ENCODE measurements at regions not wholly inside any gene's neighbourhood (a gene's known extent, or its start where the extent isn't known, plus 50 kb on each side); places are given as distances from the start of the nearest gene placed in this dataset.
A peak's percentile ranks its signal among the peaks of the same experiment; 100 is the strongest.

DNA sequence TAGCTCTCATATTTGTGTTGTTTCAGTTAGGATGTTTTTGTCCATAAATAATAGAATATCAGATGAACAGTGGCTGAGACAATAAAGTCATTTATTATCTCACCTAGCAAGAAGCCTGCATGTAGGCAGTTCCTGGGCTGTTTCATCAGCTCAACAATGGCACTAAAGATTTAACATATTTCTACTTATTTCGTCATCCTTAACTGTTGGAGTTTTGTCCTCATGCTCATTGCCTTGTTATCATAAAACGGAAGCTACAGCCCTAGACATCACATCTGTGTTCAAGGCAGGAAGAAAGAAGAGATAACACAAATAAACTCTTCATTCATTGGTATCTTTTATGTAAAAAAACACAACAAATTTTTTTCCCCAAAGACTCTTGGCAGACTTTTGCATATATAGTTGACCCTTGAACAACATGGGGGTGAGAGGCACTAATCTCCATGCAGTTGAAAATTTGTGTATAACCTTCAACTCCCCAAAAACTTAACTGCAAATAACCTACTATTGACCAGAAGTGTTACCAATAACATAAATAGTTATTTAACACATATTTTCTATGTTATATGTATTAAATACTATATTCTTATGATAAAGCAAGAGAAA, 277.2 kb upstream of the ADRA1B start (continued):
- TF ChIP-seq TCF3 (CRISPR knock-in tag; IDR thresholded peaks at IDR 0.05) (peak; percentile 59), ZNF184 (CRISPR knock-in tag; IDR thresholded peaks at IDR 0.05) (no peak), ZNF347 (CRISPR knock-in tag; IDR thresholded peaks at IDR 0.05; ENCODE audit: low read depth) (no peak), CBX5 (IDR thresholded peaks at IDR 0.05; ENCODE audit: borderline replicate concordance, low read depth) (no peak), BACH1 (tag; IDR thresholded peaks at IDR 0.05) (peak; percentile 43; the same call in 1 of the 2 replicates), CEBPG (CRISPR knock-in tag; IDR thresholded peaks at IDR 0.05) (peak; percentile 93), CEBPG (tag; conservative IDR thresholded peaks at IDR 0.05 in 1 of 2, IDR thresholded peaks at IDR 0.05 in 1 of 2) (peak; percentile 96 to 99), NEUROD1 (IDR thresholded peaks at IDR 0.05; ENCODE audit: borderline replicate concordance, low read depth, low read length, partially characterized antibody) (peak; percentile 53), NONO (IDR thresholded peaks at IDR 0.05; ENCODE audit: low read depth in 2 of 2, low read length in 1 of 2) (no peak), HINFP (tag; conservative IDR thresholded peaks at IDR 0.05; ENCODE audit: low read depth) (no peak), RNF2 (IDR thresholded peaks at IDR 0.05) (peak; percentile 96; the same call in 1 of the 2 replicates), EP300 (IDR thresholded peaks at IDR 0.05; ENCODE audit: low read length) (peak; percentile 99), ZC3H11A (IDR thresholded peaks at IDR 0.05; ENCODE audit: low read depth, low read length) (no peak), ZNF212 (CRISPR knock-in tag; IDR thresholded peaks at IDR 0.05) (no peak), SPI1 (IDR thresholded peaks at IDR 0.05; ENCODE audit: borderline replicate concordance, low read depth, low read length) (no peak), SIRT6 (IDR thresholded peaks at IDR 0.05; ENCODE audit: low read depth, low read length) (no peak), HDAC3 (IDR thresholded peaks at IDR 0.05; ENCODE audit: borderline replicate concordance, partially characterized antibody) (peak; percentile 58), ZNF133 (CRISPR knock-in tag; IDR thresholded peaks at IDR 0.05) (no peak), PCBP1 (IDR thresholded peaks at IDR 0.05; ENCODE audit: low read depth, low read length, poor library complexity, severe bottlenecking) (no peak), ARHGAP35 (IDR thresholded peaks at IDR 0.05; ENCODE audit: partially characterized antibody) (no peak), PTBP1 (IDR thresholded peaks at IDR 0.05; ENCODE audit: low read depth, low read length) (no peak), CREB1 (IDR thresholded peaks at IDR 0.05) (no peak), CREB1 (CRISPR knock-in tag; IDR thresholded peaks at IDR 0.05) (0 out of 2 replicates have a peak, but pooled peaks have one; percentile 36), RBM14 (IDR thresholded peaks at IDR 0.05; ENCODE audit: borderline replicate concordance, insufficient read depth, low read depth, low read length) (no peak), TBL1XR1 (IDR thresholded peaks at IDR 0.05; ENCODE audit: low read length in 2 of 2) (peak in 1 of 2 experiments; percentile 30; a peak in 1 of 4 replicates), ZNF174 (CRISPR knock-in tag; IDR thresholded peaks at IDR 0.05) (no peak), CEBPB (tag; IDR thresholded peaks at IDR 0.05) (peak; percentile 87)
- TF ChIP-seq, protein P1, sequence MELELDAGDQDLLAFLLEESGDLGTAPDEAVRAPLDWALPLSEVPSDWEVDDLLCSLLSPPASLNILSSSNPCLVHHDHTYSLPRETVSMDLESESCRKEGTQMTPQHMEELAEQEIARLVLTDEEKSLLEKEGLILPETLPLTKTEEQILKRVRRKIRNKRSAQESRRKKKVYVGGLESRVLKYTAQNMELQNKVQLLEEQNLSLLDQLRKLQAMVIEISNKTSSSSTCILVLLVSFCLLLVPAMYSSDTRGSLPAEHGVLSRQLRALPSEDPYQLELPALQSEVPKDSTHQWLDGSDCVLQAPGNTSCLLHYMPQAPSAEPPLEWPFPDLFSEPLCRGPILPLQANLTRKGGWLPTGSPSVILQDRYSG (tag; conservative IDR thresholded peaks at IDR 0.05; ENCODE audit: low read depth) = no peak
- TF ChIP-seq, protein P2, sequence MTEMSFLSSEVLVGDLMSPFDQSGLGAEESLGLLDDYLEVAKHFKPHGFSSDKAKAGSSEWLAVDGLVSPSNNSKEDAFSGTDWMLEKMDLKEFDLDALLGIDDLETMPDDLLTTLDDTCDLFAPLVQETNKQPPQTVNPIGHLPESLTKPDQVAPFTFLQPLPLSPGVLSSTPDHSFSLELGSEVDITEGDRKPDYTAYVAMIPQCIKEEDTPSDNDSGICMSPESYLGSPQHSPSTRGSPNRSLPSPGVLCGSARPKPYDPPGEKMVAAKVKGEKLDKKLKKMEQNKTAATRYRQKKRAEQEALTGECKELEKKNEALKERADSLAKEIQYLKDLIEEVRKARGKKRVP (CRISPR knock-in tag; IDR thresholded peaks at IDR 0.05) = peak; percentile 98
